Lung (tissue), 11 donors: ENCODE measurements at regions not wholly inside any gene's neighbourhood (a gene's known extent, or its start where the extent isn't known, plus 50 kb on each side); places are given as distances from the start of the nearest gene placed in this dataset.

ENCODE experiments used
- ATAC-seq: fragments of 200-7000 bp; cut with Tn5 transposase; one replicate; pipeline ENCODE4 v1.9.1; 2020; ENCODE audit warnings: moderate number of reproducible peaks; ENCODE audit not compliant: insufficient read depth, low FRiP score
- DNase-seq, 3 donors: peaks; one replicate each; pipeline ENCODE4 v3.0.0-alpha.2; 2013 to 2017
- H3K27ac ChIP-seq, 2 donors: one replicate each; pipeline ENCODE4 v1.5.1; 2013; ENCODE audit warnings: mild to moderate bottlenecking in 2 of 2, moderate library complexity in 2 of 2, control low read depth in 1 of 2, inconsistent platforms in 1 of 2, low read depth in 1 of 2, low read length in 1 of 2
- H3K27me3 ChIP-seq, 3 donors: one replicate each; pipeline ENCODE4 v1.5.1; 2013; ENCODE audit warnings: low read length in 2 of 3; ENCODE audit not compliant: control insufficient read depth in 3 of 3, insufficient read depth in 3 of 3
- H3K36me3 ChIP-seq, 4 donors: one replicate each; pipeline ENCODE4 v1.5.1; 2013; ENCODE audit warnings: low read length in 4 of 4, mild to moderate bottlenecking in 1 of 4, moderate library complexity in 1 of 4; ENCODE audit not compliant: control insufficient read depth in 4 of 4, insufficient read depth in 4 of 4
- H3K4me1 ChIP-seq, 5 donors: one replicate each; pipeline ENCODE4 v1.5.1; 2013; ENCODE audit warnings: low read length in 5 of 5, mild to moderate bottlenecking in 2 of 5, moderate library complexity in 1 of 5; ENCODE audit not compliant: control insufficient read depth in 5 of 5, insufficient read depth in 5 of 5
- H3K4me3 ChIP-seq: one replicate; pipeline ENCODE4 v1.5.1; 2013; ENCODE audit warnings: mild to moderate bottlenecking, control low read depth, moderate library complexity
- H3K9ac ChIP-seq, 2 donors: one replicate each; pipeline ENCODE4 v1.5.1; 2013; ENCODE audit warnings: low read length in 2 of 2, control low read depth in 1 of 2; ENCODE audit not compliant: insufficient read depth in 1 of 2
- H3K9me3 ChIP-seq, 4 donors: one replicate each; pipeline ENCODE4 v1.5.1; 2013; ENCODE audit warnings: low read length in 3 of 4, mild to moderate bottlenecking in 1 of 4, moderate library complexity in 1 of 4; ENCODE audit not compliant: control insufficient read depth in 4 of 4, insufficient read depth in 3 of 4
- WGBS, 2 donors: extraction: QIAGEN DNeasy Blood & Tissue Kit; methylation state at CpG; one replicate each; pipeline ENCODE4 v1.1.7; 2013; 5-methylcytosine and 5-hydroxymethylcytosine counted together
- TF ChIP-seq, protein P1 (sequence below): IDR thresholded peaks from 2 replicates; pipeline ENCODE4 v1.5.1; 2012; ENCODE audit warnings: mild to moderate bottlenecking; ENCODE audit errors: control extremely low read depth, extremely low read depth
- donor health status: control.
- donor health status: control.
- donor health status: Bipolar disorder and iron deficiency.
- donor health status: healthy.
- donor health status: DM: yes; HTN: yes; CAD: no.

- TF ChIP-seq, protein P1, sequence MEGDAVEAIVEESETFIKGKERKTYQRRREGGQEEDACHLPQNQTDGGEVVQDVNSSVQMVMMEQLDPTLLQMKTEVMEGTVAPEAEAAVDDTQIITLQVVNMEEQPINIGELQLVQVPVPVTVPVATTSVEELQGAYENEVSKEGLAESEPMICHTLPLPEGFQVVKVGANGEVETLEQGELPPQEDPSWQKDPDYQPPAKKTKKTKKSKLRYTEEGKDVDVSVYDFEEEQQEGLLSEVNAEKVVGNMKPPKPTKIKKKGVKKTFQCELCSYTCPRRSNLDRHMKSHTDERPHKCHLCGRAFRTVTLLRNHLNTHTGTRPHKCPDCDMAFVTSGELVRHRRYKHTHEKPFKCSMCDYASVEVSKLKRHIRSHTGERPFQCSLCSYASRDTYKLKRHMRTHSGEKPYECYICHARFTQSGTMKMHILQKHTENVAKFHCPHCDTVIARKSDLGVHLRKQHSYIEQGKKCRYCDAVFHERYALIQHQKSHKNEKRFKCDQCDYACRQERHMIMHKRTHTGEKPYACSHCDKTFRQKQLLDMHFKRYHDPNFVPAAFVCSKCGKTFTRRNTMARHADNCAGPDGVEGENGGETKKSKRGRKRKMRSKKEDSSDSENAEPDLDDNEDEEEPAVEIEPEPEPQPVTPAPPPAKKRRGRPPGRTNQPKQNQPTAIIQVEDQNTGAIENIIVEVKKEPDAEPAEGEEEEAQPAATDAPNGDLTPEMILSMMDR, result no peak
- ATAC-seq (no peak), DNase-seq (no peak)
- H3K9me3 ChIP-seq, result peaks cover 0 to 5% (median 0%) of the 10 kb centered on the region in 4 donors
- no peaks in the 10 kb centered on the region for H3K4me1 ChIP-seq
- peaks cover 0 to 2% (median 0%) of the 10 kb centered on the region in 3 donors for H3K27me3 ChIP-seq
- no peak overlapping the region for H3K27ac ChIP-seq
- WGBS, 2 donors, result 51 to 82% methylated on average over 6 of the region's 6 CpGs
- no peak overlapping the region for H3K9ac ChIP-seq
- H3K36me3 ChIP-seq, result no peaks in the 10 kb centered on the region
- H3K4me3 ChIP-seq, result no peak overlapping the region
Observed at GRCh38 chr16:20203272-20203671, 124.0 kb downstream of the GP2 start.

- H3K9ac ChIP-seq, result no peak overlapping the region
- peaks cover 0 to 5% (median 0%) of the 10 kb centered on the region in 4 donors for H3K9me3 ChIP-seq
- no peaks in the 10 kb centered on the region for H3K4me1 ChIP-seq
- H3K36me3 ChIP-seq, result no peaks in the 10 kb centered on the region
- DNase-seq (no peak), ATAC-seq (no peak)
- H3K27me3 ChIP-seq, result peaks cover 0 to 2% (median 0%) of the 10 kb centered on the region in 3 donors
- 41 to 75% methylated on average over 3 of the region's 3 CpGs for WGBS, 2 donors
- TF ChIP-seq, protein P1, result no peak
- no peak overlapping the region for H3K27ac ChIP-seq
- no peak overlapping the region for H3K4me3 ChIP-seq
Observed at GRCh38 chr16:20202747-20203146, 124.6 kb downstream of the GP2 start.

- TF ChIP-seq, protein P1, result no peak
- no peaks in the 10 kb centered on the region for H3K27me3 ChIP-seq
- no peak for ATAC-seq
- no peak overlapping the region for H3K4me3 ChIP-seq
- H3K9me3 ChIP-seq, result no peaks in the 10 kb centered on the region
- H3K9ac ChIP-seq, result no peak overlapping the region
- no peaks in the 10 kb centered on the region for H3K4me1 ChIP-seq
- no peaks in the 10 kb centered on the region for H3K36me3 ChIP-seq
- DNase-seq, result no peak
- 25 to 56% methylated on average over 1 of the region's 1 CpG for WGBS, 2 donors
- no peak overlapping the region for H3K27ac ChIP-seq
Observed at GRCh38 chr16:20192801-20193200, 119.1 kb upstream of the GPR139 start.

- DNase-seq, result peak in 2 of 3 donors; percentile 0 to 7
- H3K9ac ChIP-seq, result no peak overlapping the region
- H3K4me3 ChIP-seq, result no peak overlapping the region
- no peaks in the 10 kb centered on the region for H3K36me3 ChIP-seq
- no peaks in the 10 kb centered on the region for H3K9me3 ChIP-seq
- H3K4me1 ChIP-seq, result no peaks in the 10 kb centered on the region
- ATAC-seq, result no peak
- no peaks in the 10 kb centered on the region for H3K27me3 ChIP-seq
- no peak overlapping the region for H3K27ac ChIP-seq
- TF ChIP-seq, protein P1, result no peak
Observed at GRCh38 chr16:20191566-20191965, 117.9 kb upstream of the GPR139 start.
